Bronchial epithelial cell (primary cell): ENCODE measurements at regions not wholly inside any gene's neighbourhood (a gene's known extent, or its start where the extent isn't known, plus 50 kb on each side); places are given as distances from the start of the nearest gene placed in this dataset.
"Not testable (repeated sequence)": the region's sequence is repeated elsewhere in the genome, so short reads cannot be mapped to it uniquely, and the experiment has no call there.

Experiments used
- DNase-seq: peaks from one replicate; pipeline ENCODE4 v3.0.0-alpha.2; 2010; ENCODE audit warnings: low read depth
- FAIRE-seq: peaks from 2 replicates; lab custom pipeline; 2011; peaks lifted over from hg19 to GRCh38; lab: Jason Lieb, UNC
- H3K27me3 ChIP-seq: 2 replicates; pipeline ENCODE4 v1.5.1; 2011; ENCODE audit warnings: low read length; ENCODE audit not compliant: control insufficient read depth, insufficient read depth
- H3K36me3 ChIP-seq: 2 replicates; pipeline ENCODE4 v1.5.1; 2011; ENCODE audit warnings: low read length; ENCODE audit not compliant: control insufficient read depth, insufficient read depth
- H3K4me3 ChIP-seq: 2 replicates; pipeline ENCODE4 v1.5.1; 2011; ENCODE audit warnings: mild to moderate bottlenecking, low read depth, low read length, control low read depth
- CTCF ChIP-seq: IDR thresholded peaks from 2 replicates; pipeline ENCODE4 v1.5.1; 2011; ENCODE audit warnings: mild to moderate bottlenecking, moderate library complexity, low read length, control low read depth, inconsistent platforms; ENCODE audit not compliant: insufficient read depth, severe bottlenecking

- Histone ChIP-seq H3K36me3 (no peaks in the 10 kb centered on the region), H3K4me3 (no peak overlapping the region), H3K27me3 (no peaks in the 10 kb centered on the region)
- DNase-seq: no peak
- FAIRE-seq: no peak
- TF ChIP-seq CTCF: no peak
Observed at GRCh38 chr12:3428631-3429030, 62.4 kb upstream of the PRMT8 start.

- H3K27me3 ChIP-seq, H3K36me3 ChIP-seq, H3K4me3 ChIP-seq, DNase-seq: not testable (repeated sequence)
- FAIRE-seq: peak; percentile 96
Observed at GRCh38 chr12:3429523-3429922, 61.5 kb upstream of the PRMT8 start.

GRCh38 chr12:3431686-3432085 is 59.3 kb upstream of the PRMT8 start:
- no peak for DNase-seq
- Histone ChIP-seq H3K36me3 (no peaks in the 10 kb centered on the region), H3K4me3 (no peak overlapping the region), H3K27me3 (no peaks in the 10 kb centered on the region)
- FAIRE-seq: no peak
- TF ChIP-seq CTCF: no peak

- TF ChIP-seq CTCF: no peak
- Histone ChIP-seq H3K27me3 (no peaks in the 10 kb centered on the region), H3K4me3 (no peak overlapping the region), H3K36me3 (no peaks in the 10 kb centered on the region)
- FAIRE-seq: no peak
- peak; percentile 36 for DNase-seq
Observed at GRCh38 chr12:3432176-3432742, 58.7 kb upstream of the PRMT8 start.

GRCh38 chr12:3432868-3433267 is 58.1 kb upstream of the PRMT8 start:
- peak; percentile 13 for FAIRE-seq
- Histone ChIP-seq H3K36me3 (no peaks in the 10 kb centered on the region), H3K4me3 (no peak overlapping the region), H3K27me3 (no peaks in the 10 kb centered on the region)
- no peak for TF ChIP-seq CTCF
- DNase-seq: no peak

GRCh38 chr12:3436461-3437065 is 54.4 kb upstream of the PRMT8 start:
- FAIRE-seq: no peak
- TF ChIP-seq CTCF: no peak
- DNase-seq: no peak
- Histone ChIP-seq H3K4me3 (no peak overlapping the region), H3K36me3 (no peaks in the 10 kb centered on the region), H3K27me3 (no peaks in the 10 kb centered on the region)
